ENCODE measurements at regions not wholly inside any gene's neighbourhood (a gene's known extent, or its start where the extent isn't known, plus 50 kb on each side); places are given as distances from the start of the nearest gene placed in this dataset.

GRCh38 chr1:82994616-82995263 lies 1004.2 kb downstream of the TTLL7 start:
- Histone ChIP-seq H2BK15ac (ENCODE audit: low read depth, low read length) (no peak overlapping the region), H4K5ac (ENCODE audit: low read depth, low read length) (no peak overlapping the region), H3K36me3 (ENCODE audit: control insufficient read depth, insufficient read depth, low read length) (no peaks in the 10 kb centered on the region), H3K9me1 (ENCODE audit: insufficient read depth, low read length) (no peaks in the 10 kb centered on the region), H4K8ac (ENCODE audit: low read depth in 2 of 2, low read length in 2 of 2) (no peak overlapping the region), H3K14ac (replicated peaks; ENCODE audit: low read depth, low read length) (no peak overlapping the region), H3K18ac (ENCODE audit: low read depth, low read length) (no peak overlapping the region), H2AK9ac (replicated peaks; ENCODE audit: low read depth, low read length, poor library complexity) (no peak overlapping the region), H3K23ac (ENCODE audit: low read depth, low read length) (no peak overlapping the region), H2BK120ac (ENCODE audit: low read depth, low read length) (no peak overlapping the region), H3K79me1 (ENCODE audit: low read depth in 1 of 2, low read length in 2 of 2) (no peaks in the 10 kb centered on the region), H3K27me3 (ENCODE audit: control insufficient read depth, insufficient read depth, low read length) (no peaks in the 10 kb centered on the region), H3K4me1 (ENCODE audit: control insufficient read depth, insufficient read depth, low read length) (no peaks in the 10 kb centered on the region), H2BK20ac (ENCODE audit: low read depth, low read length) (no peak overlapping the region), H4K91ac (ENCODE audit: insufficient read depth, low read depth, low read length) (no peak overlapping the region), H3K9ac (ENCODE audit: low read depth, low read length) (no peak overlapping the region), H3K27ac (ENCODE audit: insufficient read depth, low read length) (no peak overlapping the region), H2AK5ac (ENCODE audit: low read depth, low read length) (no peak overlapping the region), H2BK5ac (ENCODE audit: low read depth, low read length, poor library complexity, severe bottlenecking) (no peak overlapping the region), H3K4me2 (ENCODE audit: low read depth, low read length) (no peak overlapping the region), H2AFZ (replicated peaks; ENCODE audit: low read length, poor library complexity) (no peak overlapping the region), H3K56ac (ENCODE audit: extremely low read depth, insufficient read depth, low read length) (no peak overlapping the region), H4K20me1 (ENCODE audit: insufficient read depth, low read length) (no peaks in the 10 kb centered on the region), H3K4me3 (ENCODE audit: insufficient read depth, low read depth, low read length) (no peak overlapping the region), H3K9me3 (ENCODE audit: control insufficient read depth, insufficient read depth, low read length) (no peaks in the 10 kb centered on the region), H3K4ac (ENCODE audit: low read depth, low read length) (no peak overlapping the region)
- dilution Hi-C loops (cut with HindIII; ENCODE audit: low sequenced_read_pairs, unreplicated experiment) = no loop called here
- DNase-seq (no peak), ATAC-seq (ENCODE audit: low read depth) (no peak)
- CTCF ChIA-PET = no interaction called here
- POLR2A ChIA-PET (ENCODE audit: unreplicated experiment) = no interaction called here
- BruUV-seq (replicated peaks) = no TSS peak
- intact Hi-C loops (cut with micrococcal nuclease) = no loop called here
- no CpG with 5 or more reads among the region's 3 CpGs for WGBS, 2 experiments (ENCODE audit: extremely low coverage in 2 of 2, insufficient read length in 1 of 2)
- TF ChIP-seq RCOR1 (IDR thresholded peaks at IDR 0.05; ENCODE audit: insufficient replicate concordance, low read length) = no peak
- no peak for TF ChIP-seq CTCF (conservative IDR thresholded peaks at IDR 0.05; ENCODE audit: low read depth, low read length)
- TF ChIP-seq POLR2A (IDR thresholded peaks at IDR 0.05; ENCODE audit: low read depth, low read length) = no peak
- TF ChIP-seq RFX5 (IDR thresholded peaks at IDR 0.05; ENCODE audit: low read depth, low read length) = no peak
- no peak for TF ChIP-seq ELK1 (IDR thresholded peaks at IDR 0.05; ENCODE audit: borderline replicate concordance, low read depth, low read length)
- TF ChIP-seq MAZ (IDR thresholded peaks at IDR 0.05; ENCODE audit: borderline replicate concordance, low read depth, low read length) = no peak
- no peak for TF ChIP-seq FOS (IDR thresholded peaks at IDR 0.05; ENCODE audit: low read depth, low read length)
- no peak for TF ChIP-seq NFE2L2 (IDR thresholded peaks at IDR 0.05; ENCODE audit: low read depth, low read length)
- TF ChIP-seq SMC3 (IDR thresholded peaks at IDR 0.05; ENCODE audit: low read depth, low read length) = no peak
- no peak for TF ChIP-seq RAD21 (IDR thresholded peaks at IDR 0.05; ENCODE audit: low read length)
- no peak for TF ChIP-seq BHLHE40 (IDR thresholded peaks at IDR 0.05; ENCODE audit: low read depth, low read length)
- TF ChIP-seq MXI1 (IDR thresholded peaks at IDR 0.05; ENCODE audit: borderline replicate concordance, low read depth, low read length) = no peak
- TF ChIP-seq USF2 (IDR thresholded peaks at IDR 0.05; ENCODE audit: low read depth, low read length) = no peak
- TF ChIP-seq MAFK (IDR thresholded peaks at IDR 0.05; ENCODE audit: low read depth, low read length) = no peak
- no peak for TF ChIP-seq CEBPB (IDR thresholded peaks at IDR 0.05; ENCODE audit: low read depth, low read length)
- no peak for TF ChIP-seq CHD1 (IDR thresholded peaks at IDR 0.05; ENCODE audit: low read depth, low read length)
- in situ Hi-C loops (cut with MboI; ENCODE audit: low sequenced_read_pairs) = no loop called here
